CD4-positive, alpha-beta T cell treated with Interleukin-17A for 1 hour (primary cell): ENCODE measurements at regions not wholly inside any gene's neighbourhood (a gene's known extent, or its start where the extent isn't known, plus 50 kb on each side); places are given as distances from the start of the nearest gene placed in this dataset.
"Not testable (repeated sequence)": the region's sequence is repeated elsewhere in the genome, so short reads cannot be mapped to it uniquely, and the experiment has no call there.

Experiments used
- DNase-seq: peaks from one replicate; pipeline ENCODE4 v3.0.0-alpha.2; 2020

DNA sequence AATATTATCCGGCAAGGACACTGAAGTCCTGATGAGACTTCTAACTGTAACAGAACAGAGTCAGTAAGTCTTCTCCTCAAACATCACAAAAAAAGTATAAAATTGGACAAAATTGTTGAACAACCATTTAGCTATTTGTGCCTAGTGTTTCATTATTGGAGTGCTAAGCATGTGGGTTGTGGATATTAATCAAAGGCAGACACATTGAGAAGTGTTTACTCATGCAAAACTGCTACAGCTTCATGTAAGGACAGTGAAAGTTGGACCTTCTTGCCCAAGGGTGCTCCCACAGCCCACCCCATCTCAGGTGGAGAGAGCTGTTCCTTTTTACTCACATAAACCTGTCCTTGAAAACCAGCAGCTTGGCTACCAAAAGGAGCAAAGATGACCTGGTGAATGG lies 355.1 kb upstream of the DAB2 start:
- DNase-seq: no peak

DNA sequence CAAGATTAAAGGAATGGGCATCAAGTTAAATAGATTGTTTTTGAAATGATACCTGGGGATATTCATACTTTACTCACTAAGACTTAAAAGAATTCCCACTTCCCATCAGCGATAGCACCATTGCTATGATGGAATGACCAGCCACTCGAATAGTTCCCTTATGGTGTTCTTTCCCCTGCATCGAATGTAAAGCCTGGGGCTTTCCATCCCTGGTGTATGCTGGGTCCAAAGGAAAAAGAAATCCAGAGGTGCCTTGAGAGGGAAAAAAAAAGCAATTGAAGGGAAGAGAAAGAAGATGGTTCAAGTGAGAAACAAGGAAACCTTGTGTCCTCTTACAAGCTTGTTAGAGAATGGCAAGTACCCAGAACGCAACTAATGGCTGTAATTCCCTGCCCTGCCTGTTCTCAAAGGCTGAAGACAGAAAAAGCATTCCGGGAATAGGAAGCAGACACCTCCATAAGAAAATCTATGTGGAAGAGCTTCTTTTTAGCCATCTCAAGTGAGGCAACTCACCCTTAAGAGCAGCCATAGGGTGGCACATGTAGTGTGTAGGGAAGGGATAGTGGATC lies 351.1 kb upstream of the DAB2 start:
- no peak for DNase-seq

DNA sequence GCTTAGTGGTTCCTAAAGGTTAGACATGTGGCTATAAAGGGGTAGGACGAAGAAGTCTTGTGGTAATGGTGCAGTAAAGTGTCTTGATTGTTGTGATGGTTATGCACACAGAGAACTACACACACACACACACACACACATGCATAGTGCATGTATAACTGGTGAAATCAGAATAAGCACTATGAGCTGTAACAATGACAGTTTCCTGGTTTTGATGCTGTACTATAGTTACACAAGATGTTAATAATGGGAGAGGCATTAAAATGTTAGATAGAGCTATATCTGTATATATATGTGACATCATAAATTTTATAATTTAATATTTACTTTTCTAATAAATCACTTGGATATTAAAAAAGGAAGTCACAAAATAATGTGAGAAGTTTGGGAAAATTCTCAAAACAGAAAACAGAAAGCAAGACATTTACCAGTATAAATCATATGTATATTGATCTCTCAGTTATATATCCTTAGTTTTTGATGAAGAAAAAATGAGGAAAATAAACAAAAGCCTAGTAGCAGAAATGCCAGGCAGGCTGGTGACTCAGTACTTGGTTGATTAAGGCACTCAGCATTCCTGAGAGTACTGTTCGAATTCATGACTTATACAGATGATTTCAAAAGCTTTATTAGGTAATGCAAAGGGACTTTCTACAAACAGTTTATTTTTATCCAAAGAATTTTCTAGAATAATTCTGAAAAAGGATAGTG lies 350.5 kb upstream of the DAB2 start:
- DNase-seq: no peak

DNA sequence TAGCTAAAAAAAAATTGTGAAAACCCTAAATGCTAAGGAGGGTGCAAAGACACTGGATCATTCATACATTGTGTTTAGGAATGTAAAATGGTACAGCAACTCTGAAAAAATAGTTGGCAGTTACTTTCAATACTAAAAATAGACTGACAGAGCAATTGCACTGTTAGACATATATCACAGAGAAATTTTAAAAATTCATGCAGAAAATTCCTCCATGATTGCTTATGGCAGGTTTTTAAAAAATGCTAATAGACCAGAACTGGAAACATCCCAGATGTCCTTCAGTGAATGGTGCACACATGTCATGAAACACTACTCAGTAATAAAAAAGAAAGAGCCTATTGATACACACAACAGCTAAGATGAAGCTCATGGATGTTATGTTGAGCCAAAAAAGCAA lies 349.8 kb upstream of the DAB2 start:
- DNase-seq: no peak

DNA sequence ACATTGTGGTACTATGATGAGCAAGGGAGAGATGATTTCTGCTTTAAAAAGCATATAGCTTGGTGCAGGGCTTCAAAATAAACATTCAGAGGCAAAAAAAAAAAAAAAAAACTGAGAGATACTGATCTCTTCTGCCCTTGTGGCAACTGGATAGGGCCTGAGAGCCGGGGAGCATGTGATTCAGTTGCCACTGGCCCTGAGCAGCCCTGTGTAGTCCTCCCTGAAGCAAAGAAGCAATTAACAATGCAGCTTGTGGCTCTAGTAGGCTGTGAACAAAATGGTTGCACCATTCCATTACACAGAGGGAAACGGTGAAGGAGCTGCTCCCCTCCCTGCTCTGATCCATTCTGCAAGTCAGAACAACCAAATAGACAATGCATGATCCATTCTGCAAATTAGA lies 347.5 kb upstream of the DAB2 start:
- no peak for DNase-seq

DNA sequence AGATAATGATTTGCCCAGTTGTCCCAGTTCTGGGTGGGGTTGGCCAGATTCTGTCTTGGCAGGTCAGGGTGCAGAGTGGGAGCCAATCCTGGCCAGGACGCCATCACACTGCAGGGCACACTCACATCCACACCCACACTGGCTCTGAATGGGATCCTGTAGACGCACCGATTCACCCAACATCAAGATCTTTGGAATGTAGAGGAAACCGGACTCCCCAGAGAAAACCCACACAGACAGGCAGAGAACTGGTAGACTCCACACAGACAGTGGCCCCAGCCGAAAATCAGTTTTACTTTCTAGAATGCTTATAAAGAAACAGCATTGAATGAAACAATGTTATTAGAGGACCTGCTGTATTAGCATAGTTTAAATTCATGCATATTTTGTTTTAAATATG lies 343.1 kb upstream of the DAB2 start:
- DNase-seq: no peak

DNA sequence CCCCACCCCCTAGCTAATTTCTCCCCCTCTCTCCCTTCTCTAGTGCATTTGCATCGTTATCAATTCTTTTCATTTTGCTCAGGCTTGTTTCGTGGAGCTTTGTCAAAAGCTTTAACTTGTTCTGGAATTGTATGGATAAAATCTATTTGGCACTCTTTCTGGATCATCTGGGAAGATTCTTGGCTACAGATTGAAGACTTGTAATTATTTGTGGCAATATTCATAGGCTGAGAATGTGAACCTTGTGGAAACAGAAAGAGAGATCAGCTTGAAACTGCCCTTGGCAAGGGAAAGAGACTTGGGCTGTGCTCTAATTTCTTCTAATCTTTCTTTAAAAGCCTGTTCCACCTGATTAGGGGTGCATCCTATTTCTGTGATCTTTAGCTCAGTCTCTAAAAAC lies 340.6 kb upstream of the DAB2 start:
- DNase-seq: no peak

DNA sequence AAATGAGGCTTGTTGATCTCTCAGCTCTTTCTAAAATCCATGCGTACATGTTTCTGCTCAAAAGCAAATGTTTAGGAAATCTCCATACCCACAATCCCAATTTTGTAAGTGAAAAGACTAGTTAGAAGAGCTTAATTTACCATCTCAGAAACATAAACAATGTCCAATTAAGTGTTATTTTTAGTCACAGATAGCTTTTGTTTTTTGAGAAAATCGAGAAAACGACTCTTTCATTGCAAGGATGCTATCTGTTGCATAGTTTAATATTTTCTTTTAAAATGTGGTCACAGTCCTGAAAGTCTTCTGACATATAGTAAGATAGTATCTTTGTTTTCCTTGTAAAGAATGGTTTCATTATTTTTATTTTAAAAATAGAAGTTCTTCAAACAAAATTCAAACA lies 338.0 kb upstream of the DAB2 start:
- no peak for DNase-seq

DNA sequence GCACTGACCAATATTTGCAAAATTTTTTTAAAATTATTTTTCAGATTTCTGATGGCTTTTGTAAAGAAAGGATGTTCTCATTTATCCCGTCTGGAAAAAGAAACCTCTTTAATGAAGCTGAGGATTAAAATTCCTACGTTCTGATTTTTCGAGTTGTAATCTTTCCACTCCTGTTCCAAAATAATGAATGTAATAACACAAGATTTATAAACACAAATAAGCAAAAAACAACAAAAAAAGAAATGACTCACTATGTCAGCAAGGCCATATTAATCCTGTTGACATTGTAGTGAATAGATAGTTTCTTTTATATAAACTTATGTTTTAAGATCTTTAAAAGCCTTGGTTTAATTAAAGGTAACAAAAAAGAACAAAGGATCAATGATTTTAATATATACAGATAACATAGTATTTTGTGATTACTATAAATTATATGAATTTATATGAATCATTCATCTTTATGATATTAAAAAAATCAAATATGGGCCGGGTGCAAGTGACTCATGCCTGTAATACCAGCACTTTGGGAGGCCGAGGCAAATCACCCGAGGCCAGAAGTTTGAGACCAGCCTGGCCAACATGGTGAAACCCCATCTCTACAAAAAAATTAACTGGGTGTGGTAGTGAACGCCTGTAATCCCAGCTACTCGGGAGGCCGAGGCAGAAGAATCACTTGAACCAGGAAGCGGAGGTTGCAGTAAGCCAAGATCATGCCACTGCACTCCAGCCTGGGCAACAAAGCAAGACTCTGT lies 336.6 kb upstream of the DAB2 start:
- DNase-seq: no peak

DNA sequence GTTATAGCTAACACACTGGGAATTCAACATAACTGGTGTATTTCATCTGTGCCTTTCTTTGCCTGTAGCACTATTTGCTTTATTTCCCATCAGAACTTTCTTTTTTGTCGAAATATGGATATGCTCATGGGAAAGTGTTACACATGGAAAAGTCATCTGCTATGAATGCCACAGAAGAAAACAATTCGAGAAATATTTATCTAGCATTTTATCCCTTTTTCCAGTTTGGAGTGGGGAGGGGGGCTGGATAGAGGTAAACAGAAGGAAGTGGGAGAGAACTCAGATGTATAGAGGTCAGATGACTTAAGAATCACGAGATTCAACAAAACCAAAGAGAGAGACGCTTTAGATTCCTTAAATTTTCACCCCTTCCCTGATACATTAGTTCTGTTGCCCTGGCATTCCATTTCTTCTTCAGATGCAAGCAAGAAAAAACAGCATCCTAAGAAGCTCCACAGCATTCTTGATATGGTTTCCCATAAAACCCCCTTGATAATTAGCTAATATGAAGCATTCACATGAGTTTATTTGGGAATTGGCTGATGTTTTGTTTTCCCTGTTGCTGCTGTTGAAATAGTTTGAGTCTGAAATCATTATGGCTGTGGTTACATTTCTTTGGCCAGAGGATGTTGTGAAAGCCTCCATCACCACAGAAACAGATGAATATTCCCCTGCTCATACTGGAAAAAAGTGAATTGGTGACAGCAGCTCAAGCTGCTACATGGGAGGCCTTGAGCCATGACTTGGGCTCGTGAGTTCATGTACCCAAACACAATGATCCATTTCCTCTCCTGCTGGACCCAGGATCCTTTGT lies 335.8 kb upstream of the DAB2 start:
- no peak for DNase-seq

DNA sequence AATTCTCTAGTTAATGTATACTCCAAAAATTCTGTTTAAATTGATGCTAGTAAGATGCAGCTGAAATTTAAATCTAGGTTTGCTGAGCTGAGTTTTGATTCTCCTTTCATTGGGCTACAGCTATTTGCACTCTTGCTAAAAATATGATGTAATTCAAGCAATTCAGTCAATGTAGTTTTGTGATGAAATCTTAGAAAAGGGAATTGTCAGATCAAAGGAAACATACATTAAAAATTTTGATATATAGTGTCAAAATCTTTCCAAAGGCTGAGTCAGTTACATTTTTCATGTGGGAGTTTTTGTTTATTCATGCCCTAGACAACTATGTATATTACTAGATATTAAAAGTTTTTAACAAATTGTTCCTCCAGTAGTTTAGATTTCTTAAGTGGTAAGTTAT lies 334.9 kb upstream of the DAB2 start:
- no peak for DNase-seq

DNA sequence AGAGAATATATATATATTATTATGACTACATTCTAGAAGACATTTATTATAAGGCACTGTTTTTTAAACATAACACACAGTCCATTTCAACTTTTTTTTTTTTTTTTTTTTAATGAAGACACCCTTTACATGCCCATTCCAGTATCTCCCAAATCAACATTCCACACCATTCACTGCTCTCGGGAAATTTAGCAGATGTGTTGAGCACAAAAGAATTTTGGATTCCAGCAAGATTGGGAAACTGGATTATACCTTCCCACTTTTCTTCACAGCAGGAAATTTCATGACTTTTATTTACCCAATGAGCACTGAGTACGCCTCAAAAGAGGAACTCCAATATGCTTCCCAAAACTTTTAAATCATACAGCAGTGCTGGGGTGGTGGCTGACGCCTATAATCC lies 333.6 kb upstream of the DAB2 start:
- no peak for DNase-seq

DNA sequence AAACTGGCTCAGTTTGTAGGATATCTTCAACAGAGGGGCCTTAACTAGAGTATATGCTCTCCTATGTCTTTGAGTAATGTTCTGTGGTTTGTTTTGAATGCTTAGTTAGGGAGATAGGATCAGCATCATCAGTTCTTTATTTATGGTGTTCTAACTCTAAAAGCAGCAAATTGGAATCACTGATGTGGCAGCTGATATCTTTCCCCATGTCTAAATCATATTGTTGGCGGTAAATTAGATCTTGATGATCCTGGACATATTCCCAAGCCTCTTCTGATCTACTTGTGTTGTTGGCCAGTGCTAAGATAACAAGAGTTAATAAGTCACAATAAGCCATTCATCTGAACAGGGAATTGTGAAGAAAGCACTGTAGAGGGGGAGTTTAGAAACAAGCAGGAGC lies 332.4 kb upstream of the DAB2 start:
- DNase-seq: no peak

DNA sequence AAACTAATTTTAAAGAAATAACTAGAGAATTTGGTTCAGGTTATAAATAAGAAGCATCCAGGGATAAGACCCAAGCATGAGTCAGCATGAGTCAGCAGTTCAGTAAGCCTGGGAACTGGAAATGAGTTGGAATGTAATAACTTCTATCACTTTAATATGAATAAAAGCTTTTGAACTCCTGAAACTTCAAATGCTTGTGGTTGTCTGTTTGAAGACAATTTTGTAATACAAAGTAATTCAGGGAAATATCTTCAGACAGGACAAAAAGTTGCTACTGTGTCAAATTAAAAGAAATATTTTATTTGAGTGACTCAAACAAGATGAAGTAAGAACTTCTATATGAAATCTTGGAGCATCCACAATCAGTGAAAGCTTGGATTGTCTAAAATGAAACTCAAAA lies 331.2 kb upstream of the DAB2 start:
- DNase-seq: no peak

DNA sequence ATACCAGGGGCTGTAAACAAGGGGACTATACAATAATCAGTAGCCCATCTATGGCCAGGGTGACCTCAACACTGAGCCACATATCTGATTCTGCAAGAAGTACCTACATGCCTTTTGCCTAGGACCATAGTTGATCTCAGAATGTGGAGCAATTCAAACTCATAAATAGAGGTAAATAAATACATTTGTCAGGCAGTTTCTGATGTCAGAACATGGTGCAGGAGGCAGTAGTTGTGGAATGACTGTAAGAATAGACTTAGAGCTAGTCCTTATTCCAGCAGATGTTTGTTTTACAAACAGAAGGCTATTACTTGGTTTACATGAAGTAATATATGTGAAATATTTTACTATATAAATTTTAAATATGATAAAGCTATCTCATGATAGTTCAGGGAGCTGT lies 330.7 kb upstream of the DAB2 start:
- DNase-seq: no peak

DNA sequence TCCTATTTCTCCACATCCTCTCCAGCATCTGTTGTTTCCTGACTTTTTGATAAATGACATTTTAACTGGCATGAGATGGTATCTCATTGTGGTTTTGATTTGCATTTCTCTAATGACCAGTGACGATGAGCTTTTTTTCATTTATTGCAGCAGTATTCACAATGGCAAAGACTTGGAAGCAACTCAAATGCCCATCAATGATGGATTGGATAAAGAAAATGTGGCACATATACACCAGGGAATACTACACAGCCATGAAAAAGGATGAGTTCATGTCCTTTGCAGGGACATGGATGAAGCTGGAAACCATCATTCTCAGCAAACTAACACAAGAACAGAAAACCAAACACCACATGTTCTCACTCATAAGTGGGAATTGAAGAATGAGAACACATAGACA lies 329.0 kb upstream of the DAB2 start:
- not testable (repeated sequence) for DNase-seq

DNA sequence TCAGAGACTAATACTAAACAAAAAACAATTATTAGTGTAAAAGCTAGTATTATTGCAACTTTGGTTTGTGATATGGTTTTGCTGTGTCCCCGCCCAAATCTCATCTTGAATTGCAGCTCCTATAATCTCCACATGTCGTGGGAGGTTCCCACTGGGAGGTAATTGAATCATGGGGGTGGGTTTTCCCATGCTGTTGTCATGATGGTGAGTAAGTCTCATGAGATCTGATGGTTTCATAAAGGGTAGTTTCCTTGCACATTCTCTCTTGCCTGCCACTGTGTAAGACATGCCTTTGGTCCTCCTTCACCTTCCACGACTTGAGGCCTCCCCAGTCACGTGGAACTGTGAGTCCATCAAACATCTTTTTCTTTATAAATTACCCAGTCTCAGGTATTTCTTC lies 325.9 kb upstream of the DAB2 start:
- DNase-seq: no peak

DNA sequence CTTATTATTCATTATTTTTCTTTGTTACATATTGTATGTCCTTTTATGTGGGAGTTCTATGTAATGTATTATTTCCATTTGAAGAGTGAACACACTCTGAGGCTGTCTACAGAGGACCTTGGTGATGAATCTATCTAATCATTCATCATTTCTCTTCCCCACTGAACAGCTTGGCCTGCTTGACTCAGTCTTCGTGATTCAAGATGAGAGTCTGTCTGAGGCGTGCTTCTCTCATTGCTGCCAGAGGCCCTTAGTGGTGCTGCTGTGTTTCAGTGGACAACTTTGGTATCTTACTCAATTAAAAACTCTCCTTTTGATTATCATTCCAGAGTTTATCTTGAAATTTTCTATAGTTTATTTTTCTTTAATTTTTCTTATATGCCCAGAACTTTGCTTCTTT lies 318.1 kb upstream of the DAB2 start:
- DNase-seq: no peak

DNA sequence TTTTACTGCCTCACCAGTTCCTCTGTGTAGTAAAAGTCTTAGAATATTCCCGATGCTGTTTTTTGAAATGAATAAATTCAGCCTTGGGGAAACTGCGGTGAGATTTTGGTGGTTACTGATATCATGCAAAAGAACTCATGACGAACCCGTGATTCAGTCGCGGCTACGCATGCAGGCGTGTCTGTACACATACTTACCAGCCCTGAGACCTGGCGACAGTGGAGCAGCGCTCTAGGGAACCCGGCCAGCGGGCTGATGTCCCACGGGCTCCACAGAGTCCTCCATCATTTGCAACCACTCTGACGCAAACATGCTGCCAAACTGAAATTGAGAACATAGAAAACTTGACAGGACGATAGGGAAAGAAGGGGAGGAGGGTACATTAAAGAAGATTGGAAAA lies 315.6 kb upstream of the DAB2 start:
- DNase-seq: no peak

DNA sequence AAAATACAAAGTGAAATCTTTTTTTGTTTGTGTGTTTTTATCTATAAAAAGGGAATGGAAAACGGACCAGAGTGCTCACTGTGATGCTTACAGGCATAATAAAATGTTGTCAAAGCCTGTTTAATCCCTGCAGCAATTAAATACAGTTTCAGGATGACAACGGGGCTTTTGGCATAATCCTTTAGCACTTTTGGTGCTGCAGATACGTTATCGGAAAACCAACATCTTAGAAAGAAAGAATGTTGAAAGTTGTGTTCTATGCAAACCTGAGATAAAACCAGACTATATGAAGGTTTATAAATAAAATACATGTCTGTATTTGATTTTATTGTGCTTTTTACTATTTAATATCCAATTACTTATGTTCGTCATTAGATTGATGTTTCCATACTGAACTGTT lies 307.4 kb upstream of the DAB2 start:
- DNase-seq: no peak

DNA sequence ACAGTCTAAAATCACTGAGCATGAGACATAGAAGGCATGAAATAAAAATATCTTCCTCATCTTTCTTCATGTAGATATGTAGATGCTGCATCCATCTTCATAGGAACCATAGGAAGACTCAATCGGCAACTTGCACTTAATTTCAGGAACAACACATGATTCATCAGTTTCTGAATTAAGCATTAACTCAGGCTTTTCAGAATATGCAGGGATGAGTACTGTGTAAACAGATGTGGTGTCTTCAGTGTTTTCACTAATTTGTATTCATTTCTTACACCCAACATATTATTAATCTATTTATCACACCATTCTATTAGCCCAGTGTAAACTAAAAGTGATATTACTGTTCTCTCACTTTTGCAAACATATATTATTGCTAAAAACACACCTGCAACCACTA lies 305.9 kb upstream of the DAB2 start:
- DNase-seq: no peak

DNA sequence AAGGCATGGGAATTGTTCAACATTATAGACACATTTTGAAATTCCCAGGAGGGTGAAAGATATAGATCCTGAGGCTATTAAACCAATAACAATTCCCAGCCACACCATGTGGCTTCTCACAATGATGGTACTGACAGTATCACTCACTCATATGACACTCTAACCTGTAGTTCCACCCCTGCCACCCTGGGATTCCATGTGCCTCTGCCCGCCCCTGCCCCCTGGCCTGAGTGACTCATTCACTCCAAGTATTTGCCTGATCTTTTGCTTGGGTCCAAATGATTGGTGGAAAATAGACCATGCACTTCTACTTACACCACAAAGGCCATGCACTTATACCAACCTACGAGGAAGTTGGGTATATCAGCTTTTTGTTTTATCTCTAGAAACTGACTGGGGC lies 305.2 kb upstream of the DAB2 start:
- no peak for DNase-seq

DNA sequence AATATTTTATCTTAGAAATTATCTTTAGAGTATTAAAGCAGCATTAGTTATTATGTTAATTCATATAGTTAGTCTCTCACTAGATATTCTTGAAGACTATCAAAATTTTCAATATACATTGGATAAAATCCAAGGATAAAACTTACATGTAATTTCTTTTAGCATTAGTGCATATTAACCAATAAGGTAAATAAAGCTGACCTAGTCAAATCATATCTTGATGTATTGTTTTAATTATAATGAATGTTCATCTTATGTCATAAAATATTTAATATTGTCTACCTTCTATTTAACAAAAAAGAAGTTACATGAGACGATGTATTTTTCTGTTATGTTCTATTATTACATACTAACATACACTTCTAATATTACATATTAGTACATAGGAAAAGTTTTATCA lies 301.7 kb upstream of the DAB2 start:
- DNase-seq: no peak

DNA sequence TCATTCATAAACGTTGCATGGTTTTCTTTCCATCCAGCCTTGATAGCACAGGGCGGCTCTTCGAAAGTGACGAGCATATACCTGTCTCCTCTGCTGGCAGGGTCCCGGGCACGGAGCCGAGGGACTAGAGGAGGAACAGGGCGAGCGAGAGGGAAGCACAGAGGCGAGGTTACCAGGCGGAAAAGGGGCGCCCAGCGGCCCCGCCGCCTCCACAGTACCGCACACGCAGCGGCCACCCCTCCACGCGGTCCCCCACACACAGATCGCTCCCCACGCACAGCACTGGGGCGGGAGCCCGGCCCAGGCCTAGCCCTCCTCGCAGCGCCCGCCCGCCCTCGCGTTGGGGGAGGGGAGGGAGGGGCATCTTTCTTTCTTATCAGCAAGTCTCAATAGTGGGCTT lies 296.6 kb upstream of the DAB2 start:
- no peak for DNase-seq
